ENCODE measurements at regions not wholly inside any gene's neighbourhood (a gene's known extent, or its start where the extent isn't known, plus 50 kb on each side); places are given as distances from the start of the nearest gene placed in this dataset.

GRCh38 chr14:104291123-104292000, 153.0 kb downstream of the KIF26A start (continued):
- peak; percentile 63; the same call in 1 of the 2 replicates for TF ChIP-seq ZBTB43 (CRISPR knock-in tag; IDR thresholded peaks at IDR 0.05)
- TF ChIP-seq SP1 (CRISPR knock-in tag; conservative IDR thresholded peaks at IDR 0.05) = peak; percentile 67

GRCh38 chr14:104292084-104292970, 153.9 kb downstream of the KIF26A start:
- DNase-seq (ENCODE audit: low spot score) (peak; percentile 16), ATAC-seq (peak; percentile 15; the same call in 1 of the 2 replicates)
- H3K4me1 Mint-ChIP-seq = peaks cover 52% of the 10 kb centered on the region
- H3K27me3 Mint-ChIP-seq (ENCODE audit: low read depth) = no peaks in the 10 kb centered on the region; the same call in 1 of the 2 replicates
- ChIA-PET CTCF (interaction anchor here (0.6 to 2.0 kb wide), 12 partner anchors 24 to 412 kb away, joined by 3 to 10 read pairs (median 4); no protein-coding TSS in a partner anchor), POLR2A (interaction anchor here (0.6 kb wide), 1 partner anchor 246 kb away, joined by 6 read pairs; no protein-coding TSS in a partner anchor)
- no peak for TF ChIP-seq NFE2L1 (CRISPR knock-in tag; IDR thresholded peaks at IDR 0.05)
- TF ChIP-seq FOXK1 (CRISPR knock-in tag; IDR thresholded peaks at IDR 0.05) = no peak
- no peak for TF ChIP-seq HMGA2 (CRISPR knock-in tag; IDR thresholded peaks at IDR 0.05)
- TF ChIP-seq ZNF423 (CRISPR knock-in tag; IDR thresholded peaks at IDR 0.05) = no peak
- no peak for TF ChIP-seq ZNF232 (CRISPR knock-in tag; IDR thresholded peaks at IDR 0.05)
- TF ChIP-seq IRF1 (CRISPR knock-in tag; IDR thresholded peaks at IDR 0.05) = no peak
- TF ChIP-seq ZBTB43 (CRISPR knock-in tag; IDR thresholded peaks at IDR 0.05) = no peak
- TF ChIP-seq ATF3 (CRISPR knock-in tag; conservative IDR thresholded peaks at IDR 0.05) = no peak
- TF ChIP-seq KAT7 (CRISPR knock-in tag; IDR thresholded peaks at IDR 0.05; ENCODE audit: borderline replicate concordance) = no peak
- TF ChIP-seq FOXJ3 (CRISPR knock-in tag; IDR thresholded peaks at IDR 0.05; ENCODE audit: borderline replicate concordance) = no peak
- TF ChIP-seq ZNF416 (CRISPR knock-in tag; IDR thresholded peaks at IDR 0.05) = no peak
- TF ChIP-seq ZNF317 (CRISPR knock-in tag; IDR thresholded peaks at IDR 0.05; ENCODE audit: borderline replicate concordance, low read depth) = no peak
- TF ChIP-seq ZBTB21 (CRISPR knock-in tag; IDR thresholded peaks at IDR 0.05; ENCODE audit: borderline replicate concordance) = no peak
- no peak for TF ChIP-seq TP53 (CRISPR knock-in tag; IDR thresholded peaks at IDR 0.05)
- TF ChIP-seq MLX (CRISPR knock-in tag; IDR thresholded peaks at IDR 0.05) = no peak
- TF ChIP-seq NFATC4 (CRISPR knock-in tag; IDR thresholded peaks at IDR 0.05) = no peak
- H3K4me3 Mint-ChIP-seq = no peak overlapping the region
- H3K9me3 Mint-ChIP-seq = peaks cover 12% of the 10 kb centered on the region
- no peaks in the 10 kb centered on the region for H3K36me3 Mint-ChIP-seq
- H3K27ac Mint-ChIP-seq = no peak overlapping the region

Data from WTC11 (cell line).